Motor neuron (in vitro differentiated cells): ENCODE measurements at regions not wholly inside any gene's neighbourhood (a gene's known extent, or its start where the extent isn't known, plus 50 kb on each side); places are given as distances from the start of the nearest gene placed in this dataset.

Source experiments
- ATAC-seq, 8 experiments: fragments of 200-7000 bp; cut with Tn5 transposase; replicated peaks in 6 of 8; 2 replicates each; pipeline ENCODE4 v1.8.0; 2021; ENCODE audit warnings: mild to moderate bottlenecking in 8 of 8, moderate library complexity in 8 of 8
- H3K27ac ChIP-seq, 2 donors: fragments of 250-450 bp; sonication (Bioruptor Pico); 2 replicates each; pipeline ENCODE4 v1.9.0; 2021; ENCODE audit warnings: antibody characterized with exemption in 2 of 2, mild to moderate bottlenecking in 2 of 2, moderate library complexity in 1 of 2
- H3K4me1 ChIP-seq, 2 donors: fragments of 250-450 bp; sonication (Bioruptor Pico); replicated peaks in 1 of 2; 2 replicates each; pipeline ENCODE4 v1.6.1; 2021; ENCODE audit warnings: antibody characterized with exemption in 2 of 2, mild to moderate bottlenecking in 2 of 2, moderate library complexity in 1 of 2
- H3K4me3 ChIP-seq, 5 donors: fragments of 250-450 bp; sonication (Bioruptor Pico); 2 replicates each; pipeline ENCODE4 v1.9.0; 2021; ENCODE audit warnings: antibody characterized with exemption in 5 of 5, mild to moderate bottlenecking in 5 of 5, moderate library complexity in 4 of 5
- WGBS, 10 experiments: fragments of 450-650 bp; shearing (Covaris generic); methylation state at CpG; one replicate each; pipeline ENCODE4 v1.0.0; 2022; 5-methylcytosine and 5-hydroxymethylcytosine counted together
- in situ Hi-C, 9 experiments: fragments of 400-800 bp; cut with MboI; loops; one replicate each; pipeline ENCODE4 v1.15.0; 2021; ENCODE audit warnings: low sequenced_read_pairs in 9 of 9, low pct_unique_long_range_greater_than_20kb in 2 of 9; ENCODE audit not compliant: unreplicated experiment in 9 of 9

- ATAC-seq = peak in 2 of 8 experiments; percentile 29 to 81
Observed at GRCh38 chr5:108617467-108618435, 129.9 kb upstream of the FER start.

DNA sequence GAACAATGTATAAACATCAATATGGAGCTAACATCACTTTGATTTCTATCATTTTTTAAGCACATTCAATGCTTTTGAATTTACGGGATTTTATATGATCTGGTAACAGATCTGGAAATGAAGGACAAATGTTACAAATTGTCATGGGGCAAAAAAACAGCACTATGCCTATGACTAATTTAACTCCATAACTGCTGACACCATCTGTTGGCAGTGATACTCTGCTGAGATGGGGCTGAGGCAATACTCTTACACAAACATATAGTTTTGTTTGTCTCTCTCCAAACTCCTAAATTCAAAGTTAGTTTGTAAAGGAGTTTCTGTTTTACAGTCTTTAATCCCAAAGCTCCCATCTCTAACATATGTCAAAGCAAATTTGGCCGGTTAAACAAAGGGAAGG is 132.5 kb upstream of the FER start:
- peak in 1 of 8 experiments; percentile 44 for ATAC-seq

More at GRCh38 chr5:108617467-108618435, 129.9 kb upstream of the FER start:
- Histone ChIP-seq H3K4me3 (no peak overlapping the region), H3K27ac (no peak overlapping the region), H3K4me1 (no peaks in the 10 kb centered on the region)
- WGBS, 10 experiments = 40 to 84% (median 74%) methylated on average over 1 to 8 of the region's 8 CpGs; no CpG with 5 or more reads in 1 of the 10 experiments
- in situ Hi-C loops = no loop called here

DNA sequence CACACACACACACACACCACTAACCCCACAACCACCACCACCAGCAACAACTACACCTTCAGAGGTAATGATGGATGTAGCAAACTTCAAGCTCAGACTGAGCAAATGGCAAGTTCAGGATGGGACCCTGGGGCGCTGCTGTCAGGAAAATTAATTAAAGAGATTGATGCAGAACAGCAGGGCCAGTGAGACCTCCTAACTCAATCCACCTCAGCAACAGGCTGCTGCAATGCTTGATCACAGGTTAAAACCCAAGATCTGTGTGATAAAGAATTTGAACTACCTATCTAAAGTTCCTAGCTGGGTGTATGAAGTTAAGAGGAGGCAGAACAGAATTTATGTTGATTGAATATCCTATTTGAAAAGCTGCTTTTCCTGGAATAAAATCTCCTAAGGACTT is 140.3 kb upstream of the FER start:
- H3K4me1 ChIP-seq = no peaks in the 10 kb centered on the region
- no peak for ATAC-seq
- no peak overlapping the region for H3K4me3 ChIP-seq
- 0 to 100% (median 86%) methylated on average over 1 of the region's 1 CpG; no CpG with 5 or more reads in 7 of the 10 experiments for WGBS, 10 experiments
- H3K27ac ChIP-seq = no peak overlapping the region
- in situ Hi-C loops = no loop called here

More for the DNA sequence above, 132.5 kb upstream of the FER start:
- H3K4me1 ChIP-seq = no peaks in the 10 kb centered on the region
- 11 to 100% (median 63%) methylated on average over 1 to 2 of the region's 2 CpGs; no CpG with 5 or more reads in 1 of the 10 experiments for WGBS, 10 experiments
- in situ Hi-C loops = no loop called here
- no peak overlapping the region for H3K4me3 ChIP-seq
- no peak overlapping the region for H3K27ac ChIP-seq

DNA sequence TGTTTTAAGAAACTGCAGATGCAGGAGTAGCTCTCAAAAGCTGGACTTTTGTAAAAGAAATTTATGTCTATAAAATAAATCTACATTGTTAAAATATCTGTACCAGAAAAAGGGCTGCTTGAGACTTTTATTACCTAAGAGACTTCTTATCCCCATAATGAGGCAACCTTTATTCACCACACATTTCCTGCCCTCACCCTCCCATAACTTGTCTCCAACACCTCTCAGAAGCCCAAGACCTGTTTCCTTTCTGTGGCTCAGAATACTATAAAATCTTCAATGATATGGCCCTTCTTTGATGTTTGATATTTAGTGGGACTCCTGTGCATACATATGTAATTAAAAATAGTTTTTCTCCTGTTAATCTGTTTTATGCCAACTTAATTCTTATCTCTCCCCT is 141.5 kb upstream of the FER start:
- Histone ChIP-seq H3K27ac (no peak overlapping the region), H3K4me3 (no peak overlapping the region), H3K4me1 (no peaks in the 10 kb centered on the region)
- no peak for ATAC-seq
- in situ Hi-C loops = no loop called here

DNA sequence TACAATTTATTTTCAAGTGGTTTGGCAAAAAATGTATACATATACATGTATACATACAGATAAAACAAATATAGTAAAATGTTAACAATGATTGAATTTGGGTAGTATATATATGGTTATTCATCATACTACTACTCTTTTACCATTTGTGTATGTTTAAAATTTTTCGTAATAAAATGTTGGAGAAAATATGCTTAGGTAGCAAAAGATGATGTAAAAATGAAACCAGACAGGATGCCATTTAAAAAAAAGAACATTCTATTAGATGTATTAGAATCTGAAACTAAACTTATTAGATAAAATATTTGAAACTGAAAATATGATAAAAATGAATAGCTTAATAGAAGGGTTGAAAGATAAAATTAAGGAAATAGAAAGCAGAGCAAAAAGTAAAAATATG is 144.9 kb upstream of the FER start:
- H3K4me3 ChIP-seq = no peak overlapping the region
- H3K27ac ChIP-seq = no peak overlapping the region
- no peak for ATAC-seq
- WGBS, 10 experiments = 10 to 100% (median 80%) methylated on average over 1 of the region's 1 CpG; no CpG with 5 or more reads in 1 of the 10 experiments
- no peaks in the 10 kb centered on the region for H3K4me1 ChIP-seq
- in situ Hi-C loops = no loop called here

GRCh38 chr5:108590799-108591198 is 156.9 kb upstream of the FER start:
- no peaks in the 10 kb centered on the region for H3K4me1 ChIP-seq
- H3K4me3 ChIP-seq = no peak overlapping the region
- WGBS, 10 experiments = 33 to 100% (median 94%) methylated on average over 2 of the region's 2 CpGs; no CpG with 5 or more reads in 5 of the 10 experiments
- in situ Hi-C loops = no loop called here
- no peak for ATAC-seq
- no peak overlapping the region for H3K27ac ChIP-seq

DNA sequence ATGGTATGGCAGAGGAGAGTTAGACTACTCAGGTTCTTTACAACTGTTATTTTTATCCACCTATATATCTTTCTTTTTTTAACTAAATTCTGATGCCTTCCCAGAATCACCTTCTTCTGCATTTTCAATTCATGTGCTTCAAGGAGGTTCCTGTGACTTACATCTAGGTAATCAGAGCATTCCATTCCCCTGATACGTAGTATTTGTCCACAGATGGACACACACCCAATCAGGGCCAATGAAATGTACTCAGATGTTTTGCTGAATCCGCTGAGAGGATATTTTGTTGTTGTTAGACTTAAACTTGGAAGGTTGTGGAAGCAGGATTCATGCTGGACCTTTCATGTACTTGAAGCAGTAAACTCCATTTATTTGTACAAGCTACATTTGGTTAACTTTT is 159.4 kb upstream of the FER start:
- no peak overlapping the region for H3K27ac ChIP-seq
- ATAC-seq = peak in 1 of 8 experiments; percentile 32
- WGBS, 10 experiments = 77 to 100% (median 86%) methylated on average over 1 to 2 of the region's 2 CpGs; no CpG with 5 or more reads in 5 of the 10 experiments
- no peak overlapping the region for H3K4me3 ChIP-seq
- in situ Hi-C loops = no loop called here
- H3K4me1 ChIP-seq = no peaks in the 10 kb centered on the region

DNA sequence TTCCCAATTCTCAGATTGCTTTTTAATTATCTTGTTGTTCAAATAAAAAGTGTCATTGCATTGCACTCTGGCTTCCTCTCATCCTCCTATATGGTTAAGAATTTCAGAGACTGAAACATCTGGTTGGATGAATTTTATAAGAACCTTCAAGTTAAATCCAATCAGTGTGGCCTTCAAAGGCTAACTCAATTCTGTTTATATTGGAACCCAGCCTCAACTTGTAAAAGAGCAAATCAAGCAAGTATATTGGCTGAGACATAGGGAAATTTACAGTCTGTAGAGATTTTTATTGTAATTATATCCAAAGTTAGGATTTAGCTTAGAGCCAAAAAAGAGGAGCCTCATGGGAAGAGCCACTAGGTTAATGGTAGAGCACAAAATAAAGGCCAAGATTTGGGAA is 159.9 kb upstream of the FER start:
- ATAC-seq = no peak
- in situ Hi-C loops = no loop called here
- Histone ChIP-seq H3K4me1 (peaks cover 0 to 2% of the 10 kb centered on the region in 2 donors), H3K4me3 (no peak overlapping the region), H3K27ac (no peak overlapping the region)

GRCh38 chr5:108581026-108581425 is 166.7 kb upstream of the FER start:
- Histone ChIP-seq H3K4me1 (peaks cover 0 to 3% of the 10 kb centered on the region in 2 donors), H3K4me3 (no peak overlapping the region), H3K27ac (no peak overlapping the region)
- in situ Hi-C loops = no loop called here
- ATAC-seq = no peak

- peak in 1 of 8 experiments; percentile 24 for ATAC-seq
- in situ Hi-C loops = no loop called here
- Histone ChIP-seq H3K27ac (no peak overlapping the region), H3K4me1 (peaks cover 0 to 3% of the 10 kb centered on the region in 2 donors), H3K4me3 (no peak overlapping the region)
- WGBS, 10 experiments = 60 to 100% (median 87%) methylated on average over 1 to 4 of the region's 4 CpGs; no CpG with 5 or more reads in 3 of the 10 experiments
Observed at GRCh38 chr5:108579236-108579635, 168.5 kb upstream of the FER start.

- ATAC-seq = no peak
- H3K4me3 ChIP-seq = no peak overlapping the region
- peaks cover 0 to 3% of the 10 kb centered on the region in 2 donors for H3K4me1 ChIP-seq
- in situ Hi-C loops = no loop called here
- no peak overlapping the region for H3K27ac ChIP-seq
- 0 to 100% (median 83%) methylated on average over 1 of the region's 1 CpG; no CpG with 5 or more reads in 5 of the 10 experiments for WGBS, 10 experiments
Observed at GRCh38 chr5:108578791-108579190, 168.9 kb upstream of the FER start.

- Histone ChIP-seq H3K4me3 (no peak overlapping the region), H3K27ac (no peak overlapping the region), H3K4me1 (no peaks in the 10 kb centered on the region)
- 80 to 91% (median 88%) methylated on average over 2 to 9 of the region's 9 CpGs; no CpG with 5 or more reads in 4 of the 10 experiments for WGBS, 10 experiments
- in situ Hi-C loops = no loop called here
- ATAC-seq = no peak
Observed at GRCh38 chr5:108567429-108567828, 180.3 kb upstream of the FER start.

DNA sequence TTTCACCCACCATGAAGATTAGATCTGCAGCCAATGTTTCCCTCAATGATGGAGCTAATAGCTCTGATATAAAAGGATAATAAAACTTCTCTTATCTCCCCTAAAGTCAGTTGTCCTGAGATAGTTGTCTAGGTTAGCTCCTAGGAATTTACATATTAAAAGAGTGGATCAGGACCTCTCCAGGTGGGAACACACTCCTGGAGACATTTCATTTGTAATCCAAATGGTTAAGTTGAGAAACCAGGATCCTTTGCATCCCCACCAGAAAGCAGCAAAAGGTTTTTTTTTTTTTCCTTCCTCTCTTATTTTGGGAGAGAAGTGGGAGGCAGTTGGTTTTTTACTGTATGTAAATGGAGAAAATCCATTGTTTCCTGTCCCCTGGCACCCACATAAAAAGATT is 182.5 kb upstream of the FBXL17 start:
- peaks cover 0 to 3% of the 10 kb centered on the region in 2 donors for H3K4me1 ChIP-seq
- ATAC-seq = no peak
- no peak overlapping the region for H3K4me3 ChIP-seq
- in situ Hi-C loops = no loop called here
- H3K27ac ChIP-seq = no peak overlapping the region

DNA sequence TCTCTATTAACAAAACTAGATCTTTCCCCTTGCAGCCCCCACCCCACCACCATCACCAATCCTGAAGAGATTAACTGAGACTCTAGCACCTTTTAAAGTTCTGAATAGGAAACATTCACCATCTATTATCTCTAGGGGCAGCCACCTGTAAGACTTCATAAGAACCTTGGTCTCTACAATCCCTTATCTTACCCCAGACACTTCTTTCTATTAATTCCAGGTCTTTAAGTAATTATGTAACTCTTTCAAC is 180.2 kb upstream of the FBXL17 start:
- no peak for ATAC-seq
- Histone ChIP-seq H3K4me3 (no peak overlapping the region), H3K27ac (no peak overlapping the region), H3K4me1 (peaks cover 0 to 3% of the 10 kb centered on the region in 2 donors)
- in situ Hi-C loops = no loop called here
